ENCODE measurements at regions not wholly inside any gene's neighbourhood (a gene's known extent, or its start where the extent isn't known, plus 50 kb on each side); places are given as distances from the start of the nearest gene placed in this dataset.

DNA sequence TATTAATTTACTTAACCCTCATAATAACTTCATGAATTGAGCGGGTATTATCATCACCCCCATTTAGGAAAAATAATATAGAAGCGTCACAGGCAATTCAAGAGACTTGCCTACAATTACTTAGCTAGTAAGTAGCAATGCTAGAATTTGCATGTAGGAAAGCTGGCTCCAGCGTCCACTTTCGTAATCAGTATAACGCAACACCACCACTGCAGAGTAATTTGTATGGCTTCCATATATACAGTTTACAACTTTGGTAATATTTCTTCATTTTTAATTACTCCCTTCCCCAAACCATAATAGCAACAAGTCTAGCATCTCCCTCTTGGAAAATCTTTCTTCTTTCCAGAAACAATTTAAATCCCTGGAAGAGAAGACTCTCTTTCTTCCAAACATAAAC lies 89.9 kb upstream of the OR5AK2 start:
- TF ChIP-seq, protein P1, sequence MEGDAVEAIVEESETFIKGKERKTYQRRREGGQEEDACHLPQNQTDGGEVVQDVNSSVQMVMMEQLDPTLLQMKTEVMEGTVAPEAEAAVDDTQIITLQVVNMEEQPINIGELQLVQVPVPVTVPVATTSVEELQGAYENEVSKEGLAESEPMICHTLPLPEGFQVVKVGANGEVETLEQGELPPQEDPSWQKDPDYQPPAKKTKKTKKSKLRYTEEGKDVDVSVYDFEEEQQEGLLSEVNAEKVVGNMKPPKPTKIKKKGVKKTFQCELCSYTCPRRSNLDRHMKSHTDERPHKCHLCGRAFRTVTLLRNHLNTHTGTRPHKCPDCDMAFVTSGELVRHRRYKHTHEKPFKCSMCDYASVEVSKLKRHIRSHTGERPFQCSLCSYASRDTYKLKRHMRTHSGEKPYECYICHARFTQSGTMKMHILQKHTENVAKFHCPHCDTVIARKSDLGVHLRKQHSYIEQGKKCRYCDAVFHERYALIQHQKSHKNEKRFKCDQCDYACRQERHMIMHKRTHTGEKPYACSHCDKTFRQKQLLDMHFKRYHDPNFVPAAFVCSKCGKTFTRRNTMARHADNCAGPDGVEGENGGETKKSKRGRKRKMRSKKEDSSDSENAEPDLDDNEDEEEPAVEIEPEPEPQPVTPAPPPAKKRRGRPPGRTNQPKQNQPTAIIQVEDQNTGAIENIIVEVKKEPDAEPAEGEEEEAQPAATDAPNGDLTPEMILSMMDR (IDR thresholded peaks at IDR 0.05): no peak
- no peak for TF ChIP-seq EZH2 (IDR thresholded peaks at IDR 0.05; ENCODE audit: borderline replicate concordance, insufficient read depth, low read depth, low read length, poor library complexity, severe bottlenecking)
